ENCODE measurements at regions not wholly inside any gene's neighbourhood (a gene's known extent, or its start where the extent isn't known, plus 50 kb on each side); places are given as distances from the start of the nearest gene placed in this dataset.
"Not testable (repeated sequence)": the region's sequence is repeated elsewhere in the genome, so short reads cannot be mapped to it uniquely, and the experiment has no call there.

GRCh38 chr19:13665125-13665905, 99.0 kb upstream of the MRI1 start:
- FAIRE-seq, result no peak
- no peak for DNase-seq (ENCODE audit: extremely low spot score, insufficient read length, low read depth)

- no peak for FAIRE-seq
- DNase-seq (ENCODE audit: extremely low spot score, insufficient read length, low read depth), result no peak
Measured at GRCh38 chr19:13652810-13653590, 111.3 kb upstream of the MRI1 start.

GRCh38 chr19:13646758-13647157, 117.6 kb upstream of the MRI1 start:
- FAIRE-seq, result no peak
- no peak for DNase-seq (ENCODE audit: extremely low spot score, insufficient read length, low read depth)

GRCh38 chr19:13644645-13645044, 119.7 kb upstream of the MRI1 start:
- no peak for DNase-seq (ENCODE audit: extremely low spot score, insufficient read length, low read depth)
- FAIRE-seq, result no peak

GRCh38 chr19:13640611-13641010, 123.7 kb upstream of the MRI1 start:
- FAIRE-seq (no peak), DNase-seq (ENCODE audit: extremely low spot score, insufficient read length, low read depth) (no peak)

GRCh38 chr19:13639342-13639929, 124.9 kb upstream of the MRI1 start:
- FAIRE-seq (no peak), DNase-seq (ENCODE audit: extremely low spot score, insufficient read length, low read depth) (no peak)

- FAIRE-seq (no peak), DNase-seq (ENCODE audit: extremely low spot score, insufficient read length, low read depth) (no peak)
Measured at GRCh38 chr19:13637664-13638063, 126.7 kb upstream of the MRI1 start.

- no peak for FAIRE-seq
- no peak for DNase-seq (ENCODE audit: extremely low spot score, insufficient read length, low read depth)
Measured at GRCh38 chr19:13634658-13635057, 128.4 kb upstream of the CACNA1A start.

- no peak for FAIRE-seq
Measured at GRCh38 chr19:13633522-13633922, 127.2 kb upstream of the CACNA1A start.

GRCh38 chr19:13633109-13633508, 126.8 kb upstream of the CACNA1A start:
- FAIRE-seq (no peak), DNase-seq (ENCODE audit: extremely low spot score, insufficient read length, low read depth) (no peak)

More at GRCh38 chr19:13633522-13633922, 127.2 kb upstream of the CACNA1A start:
- no peak for DNase-seq (ENCODE audit: extremely low spot score, insufficient read length, low read depth)

GRCh38 chr19:13632164-13632563, 125.9 kb upstream of the CACNA1A start:
- not testable (repeated sequence) for FAIRE-seq

GRCh38 chr19:13629687-13630357, 123.5 kb upstream of the CACNA1A start:
- FAIRE-seq (no peak), DNase-seq (ENCODE audit: extremely low spot score, insufficient read length, low read depth) (no peak)

More at GRCh38 chr19:13632164-13632563, 125.9 kb upstream of the CACNA1A start:
- DNase-seq (ENCODE audit: extremely low spot score, insufficient read length, low read depth), result not testable (repeated sequence)

- DNase-seq (ENCODE audit: extremely low spot score, insufficient read length, low read depth) (no peak), FAIRE-seq (no peak)
Measured at GRCh38 chr19:13627531-13627930, 121.3 kb upstream of the CACNA1A start.

GRCh38 chr19:13623716-13624710, 117.7 kb upstream of the CACNA1A start:
- FAIRE-seq (no peak), DNase-seq (ENCODE audit: extremely low spot score, insufficient read length, low read depth) (no peak)

- no peak for DNase-seq (ENCODE audit: extremely low spot score, insufficient read length, low read depth)
- FAIRE-seq, result no peak
Measured at GRCh38 chr19:13622766-13623715, 116.8 kb upstream of the CACNA1A start.

GRCh38 chr19:13621413-13621812, 115.1 kb upstream of the CACNA1A start:
- FAIRE-seq, result no peak
- no peak for DNase-seq (ENCODE audit: extremely low spot score, insufficient read length, low read depth)

- FAIRE-seq (no peak), DNase-seq (ENCODE audit: extremely low spot score, insufficient read length, low read depth) (no peak)
Measured at GRCh38 chr19:13619203-13619632, 112.9 kb upstream of the CACNA1A start.

GRCh38 chr19:13615890-13616289, 109.6 kb upstream of the CACNA1A start:
- FAIRE-seq, result no peak

More at GRCh38 chr19:13615890-13616289, 109.6 kb upstream of the CACNA1A start:
- DNase-seq (ENCODE audit: extremely low spot score, insufficient read length, low read depth), result no peak
